OCI-LY7 (cell line): ENCODE measurements at regions not wholly inside any gene's neighbourhood (a gene's known extent, or its start where the extent isn't known, plus 50 kb on each side); places are given as distances from the start of the nearest gene placed in this dataset.
"Not testable (repeated sequence)": the region's sequence is repeated elsewhere in the genome, so short reads cannot be mapped to it uniquely, and the experiment has no call there.

ENCODE experiments used
- BruUV-seq: library from RNA; stranded (reverse); fragments of 400-500 nt; replicated peaks from 2 replicates; lab custom pipeline; 2021; lab: Mats Ljungman, UMichigan
- CTCF ChIA-PET: fragments of 300-600 bp; sonication (Branson Sonifier 250); formaldehyde crosslinking; loops from one replicate; lab custom pipeline; 2022; ENCODE audit warnings: antibody characterized with exemption; ENCODE audit not compliant: unreplicated experiment; lab: Charles Lee
- POLR2A ChIA-PET: fragments of 300-600 bp; sonication (Branson Sonifier 250); formaldehyde crosslinking; loops from one replicate; lab custom pipeline; 2022; ENCODE audit warnings: antibody characterized with exemption; lab: Charles Lee
- DNase-seq: peaks from one replicate; pipeline ENCODE4 v3.0.0-alpha.2; 2015; ENCODE audit warnings: low spot score
- H2AFZ ChIP-seq: fragments of 200-600 bp; sonication (generic), shearing (Covaris generic); 2 replicates; pipeline ENCODE4 v1.6.1; 2014; ENCODE audit warnings: mild to moderate bottlenecking, antibody characterized with exemption, low read length, moderate library complexity
- H3K27ac ChIP-seq: fragments of 200-600 bp; sonication (generic); 2 replicates; pipeline ENCODE4 v1.5.1; 2014; ENCODE audit warnings: mixed run types, low read depth, mild to moderate bottlenecking, moderate library complexity, low read length, inconsistent platforms; ENCODE audit not compliant: poor library complexity, severe bottlenecking
- H3K36me3 ChIP-seq: fragments of 200-600 bp; sonication (generic); 2 replicates; pipeline ENCODE4 v1.6.1; 2014; ENCODE audit warnings: mild to moderate bottlenecking, antibody characterized with exemption, low read length, moderate library complexity, mixed read lengths; ENCODE audit not compliant: insufficient read depth
- H3K4me1 ChIP-seq: fragments of 200-600 bp; sonication (generic); 2 replicates; pipeline ENCODE4 v1.5.1; 2014; ENCODE audit warnings: mild to moderate bottlenecking, low read length; ENCODE audit not compliant: insufficient read depth, poor library complexity, severe bottlenecking
- H3K4me2 ChIP-seq: fragments of 200-600 bp; sonication (generic); 2 replicates; pipeline ENCODE4 v1.6.1; 2014; ENCODE audit warnings: mild to moderate bottlenecking, low read length
- H3K4me3 ChIP-seq: fragments of 200-600 bp; sonication (generic); 2 replicates; pipeline ENCODE4 v1.5.1; 2014; ENCODE audit warnings: mild to moderate bottlenecking, low read depth, low read length; ENCODE audit not compliant: poor library complexity, severe bottlenecking
- H3K79me2 ChIP-seq: fragments of 200-600 bp; sonication (generic); 2 replicates; pipeline ENCODE4 v1.6.1; 2016; ENCODE audit warnings: low read depth, mild to moderate bottlenecking, low read length, moderate library complexity, mixed read lengths; ENCODE audit not compliant: insufficient read depth
- H3K9me2 ChIP-seq: fragments of 200-600 bp; sonication (generic); 2 replicates; pipeline ENCODE4 v1.6.1; 2016; ENCODE audit warnings: mild to moderate bottlenecking, low read length, mixed read lengths; ENCODE audit not compliant: insufficient read depth
- H3K9me3 ChIP-seq: fragments of 200-600 bp; sonication (generic); 2 replicates; pipeline ENCODE4 v1.6.1; 2014; ENCODE audit warnings: mild to moderate bottlenecking, mixed run types, low read length, mixed read lengths
- H4K20me1 ChIP-seq: fragments of 200-600 bp; sonication (generic); 2 replicates; pipeline ENCODE4 v1.6.1; 2014; ENCODE audit warnings: mild to moderate bottlenecking, antibody characterized with exemption, low read length, moderate library complexity, mixed read lengths; ENCODE audit not compliant: insufficient read depth
- CTCF ChIP-seq: fragments of 200-600 bp; sonication (generic); conservative IDR thresholded peaks from 2 replicates; pipeline ENCODE4 v1.5.1; 2014; ENCODE audit warnings: mild to moderate bottlenecking, antibody characterized with exemption, low read length, moderate library complexity, mixed read lengths
- EZH2phosphoT487 ChIP-seq: fragments of 200-600 bp; sonication (generic); IDR thresholded peaks from 2 replicates; pipeline ENCODE4 v1.6.1; 2018; ENCODE audit warnings: low read depth, borderline replicate concordance, mild to moderate bottlenecking, mixed run types, antibody characterized with exemption, low read length, moderate library complexity, mixed read lengths
- intact Hi-C: fragments of 100-400 bp; cut with micrococcal nuclease; formaldehyde crosslinking; loops from one replicate; pipeline ENCODE4 v1.10.0; 2022; ENCODE audit not compliant: unreplicated experiment

- Histone ChIP-seq H3K4me2 (no peak overlapping the region), H4K20me1 (no peaks in the 10 kb centered on the region), H2AFZ (no peak overlapping the region), H3K36me3 (no peaks in the 10 kb centered on the region), H3K27ac (no peak overlapping the region), H3K9me2 (no peaks in the 10 kb centered on the region), H3K4me1 (no peaks in the 10 kb centered on the region), H3K4me3 (no peak overlapping the region), H3K79me2 (no peaks in the 10 kb centered on the region), H3K9me3 (no peaks in the 10 kb centered on the region)
- no peak for TF ChIP-seq EZH2phosphoT487
- TF ChIP-seq CTCF = no peak
- BruUV-seq = no TSS peak
- DNase-seq = no peak
- CTCF ChIA-PET = no interaction called here
- POLR2A ChIA-PET = no interaction called here
- intact Hi-C loops = no loop called here
These were observed 336.8 kb upstream of the SASH1 start for GRCh38 chr6:148005806-148006205.

- H3K79me2 ChIP-seq, BruUV-seq, H3K36me3 ChIP-seq, intact Hi-C loops, H3K9me2 ChIP-seq, H3K9me3 ChIP-seq, POLR2A ChIA-PET, H2AFZ ChIP-seq, DNase-seq, H3K4me3 ChIP-seq, H3K27ac ChIP-seq, H3K4me1 ChIP-seq, CTCF ChIA-PET, H4K20me1 ChIP-seq, H3K4me2 ChIP-seq: not testable (repeated sequence)
These were observed 332.1 kb upstream of the SASH1 start for GRCh38 chr6:148010516-148010915.

- CTCF ChIA-PET = no interaction called here
- Histone ChIP-seq H3K27ac (no peak overlapping the region), H3K79me2 (no peaks in the 10 kb centered on the region), H3K4me1 (no peaks in the 10 kb centered on the region), H4K20me1 (no peaks in the 10 kb centered on the region), H3K36me3 (no peaks in the 10 kb centered on the region), H2AFZ (no peak overlapping the region), H3K4me2 (no peak overlapping the region), H3K9me2 (no peaks in the 10 kb centered on the region), H3K4me3 (no peak overlapping the region), H3K9me3 (no peaks in the 10 kb centered on the region)
- no TSS peak for BruUV-seq
- TF ChIP-seq CTCF = no peak
- TF ChIP-seq EZH2phosphoT487 = no peak
- intact Hi-C loops = no loop called here
- POLR2A ChIA-PET = no interaction called here
- no peak for DNase-seq
These were observed 326.6 kb upstream of the SASH1 start for GRCh38 chr6:148016013-148016412.
